Astrocyte (in vitro differentiated cells and primary cell): ENCODE measurements at regions not wholly inside any gene's neighbourhood (a gene's known extent, or its start where the extent isn't known, plus 50 kb on each side); places are given as distances from the start of the nearest gene placed in this dataset.

Experiments used
- DNase-seq: peaks from one replicate; pipeline ENCODE4 v3.0.0-alpha.2; 2010; ENCODE audit warnings: low read depth
- FAIRE-seq: peaks from 2 replicates; lab custom pipeline; 2011; peaks lifted over from hg19 to GRCh38; lab: Jason Lieb, UNC
- H2AFZ ChIP-seq: 2 replicates; pipeline ENCODE4 v1.6.0; 2012; ENCODE audit warnings: low read depth, low read length, inconsistent platforms
- H3K27ac ChIP-seq: 2 replicates; pipeline ENCODE4 v1.5.1; 2011; ENCODE audit warnings: low read depth, low read length, inconsistent platforms
- H3K27me3 ChIP-seq: 2 replicates; pipeline ENCODE4 v1.6.0; 2011; ENCODE audit warnings: low read length, inconsistent platforms; ENCODE audit not compliant: insufficient read depth
- H3K36me3 ChIP-seq: 2 replicates; pipeline ENCODE4 v1.5.1; 2011; ENCODE audit warnings: low read length, inconsistent platforms; ENCODE audit not compliant: insufficient read depth
- H3K4me1 ChIP-seq: 2 replicates; pipeline ENCODE4 v1.5.1; 2011; ENCODE audit warnings: low read length, inconsistent platforms; ENCODE audit not compliant: insufficient read depth
- H3K4me2 ChIP-seq: 2 replicates; pipeline ENCODE4 v1.6.0; 2012; ENCODE audit warnings: low read length, inconsistent platforms
- H3K4me3 ChIP-seq: 2 replicates; pipeline ENCODE4 v1.5.1; 2011; ENCODE audit warnings: low read depth, mild to moderate bottlenecking, low read length, inconsistent platforms; ENCODE audit not compliant: insufficient read depth
- H3K79me2 ChIP-seq: 2 replicates; pipeline ENCODE4 v1.6.0; 2012; ENCODE audit warnings: mild to moderate bottlenecking, low read length, inconsistent platforms; ENCODE audit not compliant: insufficient read depth
- H3K9ac ChIP-seq: 2 replicates; pipeline ENCODE4 v1.6.0; 2012; ENCODE audit warnings: mild to moderate bottlenecking, low read length, inconsistent platforms
- H3K9me3 ChIP-seq: 2 replicates; pipeline ENCODE4 v1.5.1; 2012; ENCODE audit warnings: low read depth, mild to moderate bottlenecking, low read length, inconsistent platforms; ENCODE audit not compliant: insufficient read depth
- H4K20me1 ChIP-seq: 2 replicates; pipeline ENCODE4 v1.6.0; 2012; ENCODE audit warnings: low read length, inconsistent platforms; ENCODE audit not compliant: insufficient read depth
- H3K27ac Mint-ChIP-seq: one replicate; pipeline ENCODE4 v1.8.0; 2021; ENCODE audit warnings: mild to moderate bottlenecking, mixed read lengths; ENCODE audit not compliant: unreplicated experiment
- H3K27me3 Mint-ChIP-seq: one replicate; pipeline ENCODE4 v1.8.0; 2021; ENCODE audit warnings: low read depth, mixed read lengths; ENCODE audit not compliant: unreplicated experiment
- H3K36me3 Mint-ChIP-seq: one replicate; pipeline ENCODE4 v1.8.0; 2021; ENCODE audit warnings: low read depth, mixed read lengths; ENCODE audit not compliant: unreplicated experiment
- H3K4me1 Mint-ChIP-seq: one replicate; pipeline ENCODE4 v1.8.0; 2021; ENCODE audit warnings: low read depth, mixed read lengths; ENCODE audit not compliant: unreplicated experiment
- H3K4me3 Mint-ChIP-seq: one replicate; pipeline ENCODE4 v1.8.0; 2021; ENCODE audit warnings: mild to moderate bottlenecking, moderate library complexity, mixed read lengths; ENCODE audit not compliant: unreplicated experiment
- H3K9me3 Mint-ChIP-seq: one replicate; pipeline ENCODE4 v1.8.0; 2021; ENCODE audit warnings: mild to moderate bottlenecking, mixed read lengths; ENCODE audit not compliant: unreplicated experiment
- EZH2 ChIP-seq: IDR thresholded peaks from 2 replicates; pipeline ENCODE4 v1.6.1; 2012; ENCODE audit warnings: mild to moderate bottlenecking, low read length, inconsistent platforms; ENCODE audit not compliant: insufficient read depth
- TF ChIP-seq, protein P1 (sequence below): IDR thresholded peaks from 2 replicates; pipeline ENCODE4 v1.5.1; 2011; ENCODE audit warnings: low read depth, mild to moderate bottlenecking, inconsistent platforms, low read length, moderate library complexity; ENCODE audit not compliant: insufficient read depth

DNA sequence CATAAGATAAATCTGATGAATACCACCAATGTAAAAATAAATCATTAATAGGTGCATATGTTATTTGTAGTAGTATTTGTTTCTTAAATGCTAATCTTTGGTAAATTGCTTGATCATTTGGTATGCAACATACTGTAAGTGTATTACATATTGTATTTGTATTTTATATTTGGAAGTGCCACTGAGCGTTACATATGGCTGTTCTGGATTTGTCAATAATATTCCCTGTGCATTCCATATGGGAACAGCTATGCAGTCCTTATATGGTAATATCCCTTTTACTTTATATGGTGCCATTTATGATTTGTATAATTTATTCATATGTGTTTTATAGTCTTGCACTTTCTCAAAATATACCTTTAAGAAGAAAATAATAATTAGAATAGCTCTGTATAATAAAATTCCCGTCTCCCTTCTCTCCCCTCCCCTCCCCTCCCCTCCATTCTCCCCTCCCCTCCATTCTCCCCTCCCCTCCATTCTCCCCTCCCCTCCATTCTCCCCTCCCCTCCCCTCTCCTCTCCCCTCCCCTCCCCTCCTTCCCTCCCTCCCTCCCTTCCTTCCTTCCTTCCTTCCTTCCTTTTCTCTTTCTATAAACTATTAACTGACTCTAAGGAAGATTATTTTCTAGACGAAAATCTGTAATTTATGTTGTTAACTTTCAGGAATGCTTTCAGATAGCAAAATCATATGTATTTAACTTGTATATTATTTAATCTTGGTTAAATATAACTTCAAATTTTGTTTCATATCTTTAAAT lies 241.4 kb downstream of the CSNK1G3 start:
- H3K9me3 Mint-ChIP-seq: no peaks in the 10 kb centered on the region
- Histone ChIP-seq H3K9me3 (no peaks in the 10 kb centered on the region), H3K9ac (peak overlapping the region; percentile 66), H3K27me3 (no peaks in the 10 kb centered on the region), H3K27ac (peak overlapping the region; percentile 89), H3K79me2 (no peaks in the 10 kb centered on the region), H3K4me2 (peak overlapping the region; percentile 54), H4K20me1 (no peaks in the 10 kb centered on the region), H3K36me3 (no peaks in the 10 kb centered on the region), H3K4me3 (no peak overlapping the region), H3K4me1 (peaks cover 36% of the 10 kb centered on the region), H2AFZ (no peak overlapping the region)
- H3K27me3 Mint-ChIP-seq: no peaks in the 10 kb centered on the region
- no peak for TF ChIP-seq EZH2
- TF ChIP-seq, protein P1, sequence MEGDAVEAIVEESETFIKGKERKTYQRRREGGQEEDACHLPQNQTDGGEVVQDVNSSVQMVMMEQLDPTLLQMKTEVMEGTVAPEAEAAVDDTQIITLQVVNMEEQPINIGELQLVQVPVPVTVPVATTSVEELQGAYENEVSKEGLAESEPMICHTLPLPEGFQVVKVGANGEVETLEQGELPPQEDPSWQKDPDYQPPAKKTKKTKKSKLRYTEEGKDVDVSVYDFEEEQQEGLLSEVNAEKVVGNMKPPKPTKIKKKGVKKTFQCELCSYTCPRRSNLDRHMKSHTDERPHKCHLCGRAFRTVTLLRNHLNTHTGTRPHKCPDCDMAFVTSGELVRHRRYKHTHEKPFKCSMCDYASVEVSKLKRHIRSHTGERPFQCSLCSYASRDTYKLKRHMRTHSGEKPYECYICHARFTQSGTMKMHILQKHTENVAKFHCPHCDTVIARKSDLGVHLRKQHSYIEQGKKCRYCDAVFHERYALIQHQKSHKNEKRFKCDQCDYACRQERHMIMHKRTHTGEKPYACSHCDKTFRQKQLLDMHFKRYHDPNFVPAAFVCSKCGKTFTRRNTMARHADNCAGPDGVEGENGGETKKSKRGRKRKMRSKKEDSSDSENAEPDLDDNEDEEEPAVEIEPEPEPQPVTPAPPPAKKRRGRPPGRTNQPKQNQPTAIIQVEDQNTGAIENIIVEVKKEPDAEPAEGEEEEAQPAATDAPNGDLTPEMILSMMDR: no peak
- H3K4me1 Mint-ChIP-seq: peaks cover 33% of the 10 kb centered on the region
- no peak for DNase-seq
- no peaks in the 10 kb centered on the region for H3K36me3 Mint-ChIP-seq
- FAIRE-seq: no peak
- no peak overlapping the region for H3K4me3 Mint-ChIP-seq
- peak overlapping the region; percentile 96 for H3K27ac Mint-ChIP-seq

- peak overlapping the region; percentile 89 for H3K27ac ChIP-seq
- Mint-ChIP-seq H3K27ac (peak overlapping the region; percentile 96), H3K9me3 (no peaks in the 10 kb centered on the region)
Observed at GRCh38 chr5:123752552-123753179, 240.7 kb downstream of the CSNK1G3 start.

More at GRCh38 chr5:123752552-123753179, 240.7 kb downstream of the CSNK1G3 start:
- TF ChIP-seq, protein P1: no peak
- TF ChIP-seq EZH2: no peak
- H3K36me3 Mint-ChIP-seq: no peaks in the 10 kb centered on the region
- no peaks in the 10 kb centered on the region for H4K20me1 ChIP-seq
- peak overlapping the region; percentile 73 for H2AFZ ChIP-seq
- no peaks in the 10 kb centered on the region for H3K27me3 ChIP-seq
- no peaks in the 10 kb centered on the region for H3K27me3 Mint-ChIP-seq
- no peak overlapping the region for H3K4me3 Mint-ChIP-seq
- peak overlapping the region; percentile 66 for H3K9ac ChIP-seq
- H3K79me2 ChIP-seq: no peaks in the 10 kb centered on the region
- peaks cover 36% of the 10 kb centered on the region for H3K4me1 ChIP-seq
- H3K4me3 ChIP-seq: no peak overlapping the region
- peak overlapping the region; percentile 54 for H3K4me2 ChIP-seq
- H3K4me1 Mint-ChIP-seq: peaks cover 33% of the 10 kb centered on the region
- DNase-seq (peak; percentile 93), FAIRE-seq (peak; percentile 93)
- H3K9me3 ChIP-seq: no peaks in the 10 kb centered on the region
- no peaks in the 10 kb centered on the region for H3K36me3 ChIP-seq
